ENCODE measurements at regions not wholly inside any gene's neighbourhood (a gene's known extent, or its start where the extent isn't known, plus 50 kb on each side); places are given as distances from the start of the nearest gene placed in this dataset.

GRCh38 chr21:27519361-27519760 lies 552.5 kb upstream of the ADAMTS5 start:
- TF ChIP-seq CTCF (IDR thresholded peaks at IDR 0.05) (no peak), POLR2A (IDR thresholded peaks at IDR 0.05) (no peak)
